Cerebellar cortex (tissue), 1 donor: ENCODE measurements at regions not wholly inside any gene's neighbourhood (a gene's known extent, or its start where the extent isn't known, plus 50 kb on each side); places are given as distances from the start of the nearest gene placed in this dataset.
"Not testable (repeated sequence)": the region's sequence is repeated elsewhere in the genome, so short reads cannot be mapped to it uniquely, and the experiment has no call there.

ENCODE experiments used
- DNase-seq: peaks from one replicate; pipeline ENCODE4 v3.0.0-alpha.2; 2015; ENCODE audit warnings: low spot score

DNA sequence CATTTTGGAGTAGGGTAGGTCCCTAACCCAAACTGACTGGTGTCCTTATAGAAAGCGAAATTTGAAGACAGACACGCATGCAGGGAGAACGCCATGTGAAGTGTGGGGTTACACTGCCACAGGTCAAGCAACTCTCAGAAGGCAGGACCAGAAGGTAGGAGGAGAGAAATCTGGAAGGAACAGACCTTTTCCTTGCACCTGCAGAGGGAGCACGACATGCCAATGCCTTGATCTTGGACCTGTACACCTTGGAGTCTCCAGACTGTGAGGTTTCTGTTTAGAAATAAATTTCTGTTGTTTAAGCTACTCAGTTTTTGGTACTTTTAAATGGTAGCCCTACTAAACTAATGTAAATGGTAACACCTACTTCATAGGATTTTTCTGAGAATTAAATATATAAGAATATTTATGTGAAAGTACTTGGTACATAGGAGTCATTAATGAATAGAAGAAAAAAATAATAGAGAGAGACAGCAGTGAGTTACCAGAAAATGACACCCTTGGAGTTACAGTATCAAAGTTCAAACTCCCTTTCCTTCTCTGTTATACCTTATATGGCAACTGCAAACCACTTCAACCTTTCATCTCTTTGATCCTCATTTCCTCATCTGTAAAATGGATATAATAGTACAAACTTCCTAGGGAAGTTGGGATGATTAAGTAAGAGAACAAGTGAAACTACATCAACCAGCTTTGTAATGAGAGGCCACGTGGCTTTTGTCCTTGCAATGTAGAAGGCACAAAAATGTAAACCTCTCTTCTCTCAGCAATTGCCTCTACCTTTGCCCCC is 184.9 kb upstream of the PARD3B start:
- no peak for DNase-seq

DNA sequence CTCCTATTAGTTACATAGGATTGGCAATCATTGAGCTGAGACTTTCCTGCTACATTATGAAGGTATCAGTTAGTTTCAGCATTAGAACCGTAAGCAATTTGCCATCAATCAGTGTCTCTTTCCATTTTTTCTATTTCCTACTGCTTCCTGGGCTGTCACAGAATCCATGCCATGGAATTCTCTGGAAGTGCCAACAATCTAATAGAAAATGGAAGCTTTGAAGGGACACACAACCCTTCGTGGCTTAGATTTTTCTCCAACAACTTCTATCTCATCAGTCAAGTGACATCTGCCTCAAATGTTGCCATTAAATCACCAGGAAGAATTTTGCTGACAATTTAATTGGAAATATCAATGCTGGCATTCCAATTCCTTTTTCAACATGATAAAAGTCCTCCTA is 183.5 kb upstream of the PARD3B start:
- DNase-seq, result no peak

DNA sequence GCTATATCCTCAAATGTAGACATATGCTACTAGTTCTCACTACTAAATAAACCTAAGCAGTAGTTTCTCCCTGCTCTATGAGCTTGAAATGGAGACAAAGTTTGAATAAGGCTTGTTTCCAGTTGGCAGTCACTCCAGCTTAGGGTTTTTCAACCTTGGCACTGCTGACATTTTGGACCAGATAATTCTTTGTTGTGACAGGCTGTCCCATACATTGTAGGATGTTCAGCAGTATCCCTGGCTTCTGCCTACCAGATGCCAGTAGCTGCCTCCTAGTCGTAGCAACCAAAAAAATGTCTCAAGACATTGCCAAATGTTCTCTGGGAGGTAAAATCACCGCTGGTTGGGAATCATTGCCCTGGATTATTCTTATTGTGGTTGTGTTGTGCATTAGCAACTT is 182.7 kb upstream of the PARD3B start:
- DNase-seq, result no peak

DNA sequence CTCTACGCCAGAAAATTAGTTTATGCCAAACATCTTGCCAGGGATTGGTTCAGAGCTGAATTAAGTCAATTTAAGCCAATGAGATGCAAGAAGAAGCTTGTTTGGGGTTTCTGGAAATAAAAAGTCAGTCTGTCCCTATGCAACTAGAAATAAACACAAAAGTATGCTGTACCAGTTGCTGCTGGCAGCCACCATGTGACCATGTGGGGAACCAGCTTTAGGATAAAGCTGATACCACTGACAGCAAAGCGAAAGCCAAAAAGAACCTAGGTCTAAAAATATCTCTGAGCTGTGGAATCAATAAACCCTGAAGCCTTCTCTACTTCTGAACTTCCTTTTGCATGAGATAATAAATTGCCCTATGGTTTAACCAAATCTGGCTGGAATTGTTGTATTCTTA is 181.8 kb upstream of the PARD3B start:
- no peak for DNase-seq

DNA sequence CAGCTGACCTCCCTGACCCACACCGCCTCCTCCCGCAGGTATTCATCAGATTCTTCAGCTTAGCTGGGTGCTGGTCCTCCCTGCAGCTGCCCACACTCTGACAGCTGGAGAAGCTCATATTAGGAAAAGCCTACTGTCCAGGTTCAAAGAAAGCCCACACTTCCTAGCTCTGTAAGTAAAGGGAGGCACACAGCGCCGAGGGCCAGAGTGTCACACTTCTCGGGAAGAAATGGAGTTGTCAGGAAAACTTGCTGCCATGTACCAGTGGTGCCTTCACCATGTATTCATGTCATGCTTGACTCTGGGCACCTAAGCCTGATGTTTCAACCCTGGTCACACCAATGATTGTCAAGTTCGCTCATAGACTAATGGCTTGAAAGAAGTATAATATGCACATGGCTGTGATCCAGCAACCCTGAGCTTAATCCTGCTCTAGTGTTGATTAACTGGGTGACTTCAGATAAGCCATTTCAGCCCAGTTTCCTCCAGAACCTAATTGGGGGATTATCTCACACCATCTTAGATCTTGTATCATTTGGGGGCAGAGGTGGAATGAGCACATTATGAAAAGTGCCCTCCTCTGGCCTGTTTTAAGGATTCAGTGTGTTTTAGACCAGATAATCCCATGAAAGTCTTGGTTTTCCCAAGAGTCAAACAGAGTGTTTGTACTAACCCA is 180.3 kb upstream of the PARD3B start:
- no peak for DNase-seq

DNA sequence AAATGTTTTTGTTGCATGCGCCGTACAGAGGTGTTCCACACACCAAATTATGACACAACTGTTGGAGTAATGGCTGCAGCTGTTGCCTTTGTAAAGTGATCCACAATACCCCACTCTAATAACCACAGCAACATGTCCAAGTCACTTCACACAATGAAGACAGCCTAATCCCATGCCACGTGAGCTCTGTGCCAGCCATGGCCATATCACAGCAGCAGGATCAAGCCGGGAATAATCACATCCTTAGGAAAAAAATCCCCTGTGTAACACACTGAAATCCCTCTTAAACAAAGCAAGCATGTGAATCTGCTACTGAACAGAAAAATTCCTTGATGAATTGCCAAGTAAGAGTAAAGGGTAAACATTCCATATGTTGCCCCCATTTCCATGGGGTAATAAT is 179.5 kb upstream of the PARD3B start:
- DNase-seq, result no peak

DNA sequence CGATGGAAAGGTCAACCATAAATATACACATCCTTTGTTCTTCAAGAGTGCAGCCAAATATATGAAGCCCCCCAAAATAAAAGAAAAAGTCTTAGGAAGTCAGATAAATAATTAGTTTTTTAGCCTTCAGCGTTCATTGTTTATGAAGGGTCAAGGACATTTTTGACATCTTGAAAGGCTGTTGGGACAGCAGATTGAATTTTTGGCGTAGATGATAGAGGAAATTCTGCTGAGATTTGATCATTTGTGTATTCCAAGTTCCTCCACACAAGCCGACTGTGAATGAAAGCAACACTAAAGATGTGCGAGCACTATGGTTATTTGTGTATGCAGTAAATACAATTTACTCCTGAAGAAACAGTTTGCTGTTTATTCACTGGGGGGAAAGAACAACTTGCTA is 177.8 kb upstream of the PARD3B start:
- no peak for DNase-seq

DNA sequence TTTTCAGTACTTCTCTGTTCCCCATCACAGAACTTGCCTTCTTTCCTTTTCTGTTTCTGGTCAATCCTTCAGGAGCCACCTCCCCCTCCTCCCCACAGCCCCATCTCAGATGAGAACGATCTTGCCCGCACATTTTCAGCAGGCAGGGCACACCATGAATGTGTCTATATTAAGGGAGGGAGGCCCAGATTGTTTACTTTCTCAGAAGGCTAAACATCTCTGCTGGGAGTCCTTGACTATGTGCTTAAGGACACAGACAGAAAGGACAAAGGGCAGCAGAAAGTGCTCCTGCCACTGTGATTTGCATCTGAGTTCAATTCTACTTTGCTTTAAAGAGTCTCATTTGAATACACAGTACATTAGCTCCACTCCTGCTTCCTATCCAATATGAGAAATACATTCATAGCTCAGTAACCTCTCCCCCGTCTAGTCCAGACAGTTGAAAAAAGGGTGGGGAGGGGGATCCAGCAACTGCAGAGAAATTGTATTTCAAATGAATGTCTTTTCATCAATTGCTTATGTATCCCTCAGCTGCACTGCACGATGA is 175.0 kb upstream of the PARD3B start:
- no peak for DNase-seq

DNA sequence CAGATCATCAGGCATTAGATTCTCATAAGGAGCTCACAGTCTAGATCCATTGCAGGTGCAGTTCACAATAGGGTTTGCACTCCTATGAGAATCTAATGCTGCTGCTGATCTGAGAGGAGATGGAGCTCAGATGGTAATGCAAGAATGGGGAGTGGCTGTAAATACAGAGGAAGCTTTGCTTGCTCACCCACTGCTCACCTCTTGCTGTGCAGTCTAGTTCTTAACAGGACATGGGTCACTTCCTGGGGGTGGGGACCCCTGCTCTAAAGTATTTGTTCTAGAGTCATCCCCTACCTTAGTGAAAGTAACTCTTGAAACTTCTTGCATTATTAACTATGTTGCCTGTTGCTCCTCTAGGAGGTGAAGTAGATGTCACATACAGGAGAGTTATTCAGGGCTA is 171.3 kb upstream of the PARD3B start:
- no peak for DNase-seq

DNA sequence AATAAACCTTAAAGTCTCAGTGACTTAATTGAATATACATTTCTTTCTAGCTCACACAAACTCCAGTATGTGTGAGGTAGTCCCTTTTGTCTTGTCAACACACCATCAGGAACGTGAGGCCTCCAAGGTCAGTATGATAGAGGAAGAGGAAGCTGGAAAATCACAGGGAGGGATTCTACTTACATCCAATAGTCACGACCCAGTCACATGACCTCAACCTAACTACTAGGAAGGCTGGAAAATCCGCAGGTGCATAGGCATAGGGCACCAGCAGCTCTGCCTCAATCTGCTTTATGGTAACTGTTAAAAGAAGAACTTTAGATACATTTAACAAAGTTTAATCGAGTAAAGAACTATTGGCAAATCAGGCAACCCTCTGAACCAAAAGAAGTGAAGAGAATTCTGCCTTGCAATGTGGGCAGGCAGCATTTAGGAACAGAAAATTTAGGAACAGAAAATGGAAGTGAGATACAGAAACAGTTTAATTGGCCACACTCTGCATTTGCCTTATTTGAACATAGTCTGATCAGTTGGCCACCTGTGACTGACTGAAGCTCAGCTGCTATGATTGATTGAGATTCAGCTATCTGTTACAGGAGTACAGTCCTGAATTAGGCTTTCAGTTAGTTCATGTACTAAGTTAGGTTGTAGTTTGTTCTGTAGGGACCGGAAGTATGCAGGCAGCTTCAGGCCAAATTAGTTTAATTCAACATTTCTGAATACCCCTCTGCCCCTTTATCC is 165.0 kb upstream of the PARD3B start:
- DNase-seq, result no peak

DNA sequence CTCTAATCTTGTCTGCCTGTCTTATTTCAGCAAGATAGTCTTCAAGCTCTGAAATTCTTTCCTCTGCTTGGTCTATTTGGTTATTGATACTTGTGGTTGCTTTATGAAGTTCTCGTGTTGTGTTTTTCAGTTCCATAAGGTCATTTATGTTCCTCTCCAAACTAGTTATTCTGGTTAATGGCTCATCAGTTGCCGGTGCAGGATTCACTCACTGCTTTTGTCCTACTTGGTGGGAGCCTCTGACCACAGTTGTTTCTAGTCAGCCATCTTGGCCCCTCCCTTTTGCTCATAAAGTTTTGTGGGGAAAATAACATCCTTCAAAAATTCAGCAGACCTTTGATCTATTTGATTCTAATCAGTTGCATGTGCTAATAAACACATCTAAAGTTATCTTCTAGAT is 158.6 kb upstream of the PARD3B start:
- DNase-seq, result no peak

DNA sequence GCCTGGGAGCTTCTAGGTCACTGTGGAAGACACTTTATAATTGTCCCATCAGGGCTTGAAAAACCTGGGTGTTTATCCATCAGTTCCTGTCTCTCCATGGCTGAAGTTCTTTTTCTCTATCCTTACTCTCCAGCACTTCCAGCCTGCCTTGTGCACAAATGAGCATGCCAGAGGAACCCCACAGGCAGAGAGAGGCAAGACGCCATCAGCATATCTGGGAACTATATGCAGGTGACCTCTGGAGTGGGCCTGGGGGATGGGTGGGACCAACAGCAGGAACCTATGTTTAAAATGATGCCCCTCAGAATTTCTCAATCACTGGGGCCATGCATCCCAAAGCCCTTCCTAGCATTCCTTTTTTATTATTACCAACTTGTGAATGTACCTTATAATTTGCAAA is 156.2 kb upstream of the PARD3B start:
- no peak for DNase-seq

DNA sequence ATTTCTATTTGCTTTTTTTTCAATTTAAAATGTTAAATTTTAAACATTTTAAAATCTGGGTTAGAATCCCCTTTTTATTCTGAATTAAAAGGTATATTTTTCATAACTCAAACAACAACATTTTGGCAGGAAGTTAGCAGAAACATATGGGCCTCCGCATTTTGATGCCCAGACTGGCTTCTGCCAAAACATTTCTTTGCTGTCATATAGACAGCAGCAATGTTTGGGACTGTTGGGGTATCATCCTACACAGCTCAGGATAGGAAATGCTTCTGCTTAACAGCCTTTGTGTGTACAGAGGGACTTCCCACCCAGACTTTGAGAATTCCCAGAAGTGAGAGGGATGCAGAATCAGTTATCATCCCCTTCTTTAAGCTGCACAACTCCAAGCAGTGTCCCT is 155.4 kb upstream of the PARD3B start:
- no peak for DNase-seq

DNA sequence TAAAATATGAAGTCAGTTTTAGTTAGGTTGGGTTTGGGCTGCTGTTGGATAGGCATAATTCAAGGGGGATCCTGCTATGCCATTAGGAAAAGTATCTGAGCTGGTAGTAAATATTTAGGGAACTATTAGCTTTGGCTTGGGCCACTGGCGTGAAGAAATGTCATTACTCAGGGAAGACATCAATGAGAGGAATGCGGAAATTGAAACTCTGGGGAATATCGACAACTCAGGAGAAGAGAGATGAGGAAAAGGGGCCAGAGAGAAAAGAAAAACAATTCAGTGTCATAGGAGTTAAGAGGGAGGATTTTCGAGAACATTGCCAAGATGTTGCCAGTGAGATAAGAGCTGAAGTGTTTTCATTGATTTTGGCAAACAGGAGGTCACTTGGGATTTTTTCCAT is 149.7 kb upstream of the PARD3B start:
- no peak for DNase-seq

DNA sequence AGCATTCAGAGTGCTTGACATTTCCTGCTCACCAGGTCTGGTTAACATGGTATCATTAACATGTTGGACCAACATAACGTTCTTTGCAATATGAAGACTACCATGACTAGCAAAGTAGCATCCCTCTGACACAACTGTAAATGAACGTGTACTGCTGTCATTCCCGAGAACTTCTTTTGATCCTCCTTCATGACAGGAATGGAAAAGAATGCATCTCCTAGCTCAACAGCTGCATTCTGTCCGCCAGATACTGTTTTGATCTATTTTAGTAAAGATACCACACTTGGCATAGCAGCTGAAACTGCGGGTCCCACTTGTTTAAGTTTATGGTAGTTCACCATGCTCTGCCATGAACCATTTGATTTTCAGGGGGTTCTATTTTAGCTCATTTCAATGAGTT is 144.2 kb upstream of the PARD3B start:
- no peak for DNase-seq

DNA sequence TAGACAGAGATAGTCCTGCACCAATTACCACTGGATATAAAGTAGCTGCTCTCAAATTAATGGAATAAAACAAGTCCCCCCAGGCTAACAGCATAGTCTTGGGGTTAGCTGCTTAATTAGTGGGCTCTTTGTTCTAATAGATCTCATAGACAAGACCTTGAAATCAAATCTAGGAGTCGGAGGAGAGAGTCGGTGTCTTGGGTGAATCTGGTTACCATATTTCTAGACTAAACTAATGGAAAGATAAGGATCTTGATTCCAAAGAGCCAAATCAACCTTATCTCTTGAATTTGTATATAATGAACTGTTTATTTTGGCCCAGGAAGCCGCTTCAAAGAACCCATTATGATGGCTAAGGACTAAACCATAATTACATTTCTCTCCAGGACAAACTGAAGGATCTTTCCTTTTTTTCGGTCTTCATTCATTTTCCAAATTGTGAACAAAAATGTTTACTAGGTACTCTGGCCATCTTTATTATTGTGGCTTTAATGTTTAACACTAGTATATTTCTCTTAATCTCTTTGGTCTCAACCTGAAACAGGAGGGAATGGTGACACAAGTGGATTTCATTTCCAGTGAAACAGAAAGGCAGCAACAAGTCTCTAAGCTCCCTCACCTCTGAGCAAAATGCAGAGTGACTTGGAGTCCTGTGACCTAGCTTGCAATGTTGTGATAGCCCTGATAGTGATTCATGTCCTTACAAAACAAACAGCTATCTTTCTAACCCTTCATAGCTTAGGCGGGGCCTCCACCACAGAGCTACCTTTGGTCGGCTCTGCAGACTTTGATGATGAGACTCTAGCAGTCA is 137.9 kb upstream of the PARD3B start:
- DNase-seq, result no peak

DNA sequence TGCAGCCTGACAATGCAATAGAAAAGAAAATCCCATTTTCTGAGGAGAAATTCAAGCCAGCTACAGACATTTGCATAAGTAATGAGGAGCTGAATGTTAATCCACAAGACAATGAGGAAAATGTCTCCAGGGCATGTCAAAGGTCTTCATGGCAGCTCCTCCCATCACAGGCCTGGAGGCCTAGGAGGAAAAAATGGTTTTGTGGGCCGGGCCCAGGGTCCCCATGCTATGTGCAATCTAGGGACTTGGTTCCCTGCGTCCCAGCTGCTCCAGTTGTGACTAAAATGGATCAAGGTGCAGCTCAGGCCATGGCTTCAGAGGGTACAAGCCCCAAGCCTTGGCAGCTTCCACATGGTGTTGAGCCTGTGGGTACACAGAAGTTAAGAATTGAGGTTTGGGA is 132.5 kb upstream of the PARD3B start:
- not testable (repeated sequence) for DNase-seq

DNA sequence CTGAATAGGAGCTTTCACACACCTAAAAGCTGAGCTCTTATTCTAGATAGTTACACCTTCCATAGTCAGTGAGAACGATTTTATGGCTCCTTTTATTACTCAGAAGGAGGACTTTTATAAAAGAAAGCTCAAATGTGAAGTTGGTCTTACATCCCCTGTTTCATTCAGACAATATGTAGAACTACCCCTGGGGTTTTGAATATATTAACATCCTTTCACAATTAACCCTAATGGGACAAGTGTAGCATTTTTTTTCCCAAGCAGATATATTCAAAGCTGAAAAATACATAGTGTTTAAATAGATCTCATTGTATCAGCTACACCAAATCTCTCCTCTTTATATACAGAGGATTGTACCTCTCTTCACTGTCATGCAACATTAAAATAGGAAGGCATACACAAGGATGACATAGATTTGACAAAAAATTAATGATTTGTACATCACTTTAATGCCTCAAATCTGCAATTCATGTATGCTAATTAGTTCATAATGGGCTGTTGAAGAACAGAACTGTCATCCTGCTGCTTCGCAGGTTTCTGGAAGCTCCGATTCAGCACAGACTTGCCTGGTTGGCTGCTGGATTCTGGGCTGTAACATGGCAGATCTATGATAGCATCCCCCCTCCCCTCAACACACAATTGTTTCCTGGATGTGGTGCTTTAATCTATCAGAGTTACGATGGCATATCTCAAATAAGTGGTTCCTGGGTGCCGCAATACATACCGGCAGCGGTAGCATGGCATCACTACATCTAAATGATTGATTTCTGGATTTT is 129.7 kb upstream of the PARD3B start:
- DNase-seq, result no peak

DNA sequence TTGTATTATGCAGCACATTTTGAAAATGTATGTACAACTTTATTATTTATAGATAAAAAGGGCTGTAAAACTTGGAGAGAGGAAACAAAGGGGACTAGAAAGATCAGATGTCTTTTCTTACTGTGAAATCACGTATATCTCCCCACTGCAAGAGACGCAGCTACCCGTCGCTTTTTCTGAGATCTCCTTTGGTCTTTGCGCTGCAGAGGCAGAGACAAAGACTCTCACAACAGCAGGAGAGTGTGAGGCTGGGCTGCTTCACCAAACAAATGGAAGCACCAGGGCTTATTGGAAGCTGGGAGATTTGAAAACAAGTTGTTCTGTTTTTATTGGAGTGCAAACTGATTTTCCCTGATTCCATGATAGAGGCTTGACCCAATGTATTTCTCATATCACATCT is 129.0 kb upstream of the PARD3B start:
- no peak for DNase-seq

DNA sequence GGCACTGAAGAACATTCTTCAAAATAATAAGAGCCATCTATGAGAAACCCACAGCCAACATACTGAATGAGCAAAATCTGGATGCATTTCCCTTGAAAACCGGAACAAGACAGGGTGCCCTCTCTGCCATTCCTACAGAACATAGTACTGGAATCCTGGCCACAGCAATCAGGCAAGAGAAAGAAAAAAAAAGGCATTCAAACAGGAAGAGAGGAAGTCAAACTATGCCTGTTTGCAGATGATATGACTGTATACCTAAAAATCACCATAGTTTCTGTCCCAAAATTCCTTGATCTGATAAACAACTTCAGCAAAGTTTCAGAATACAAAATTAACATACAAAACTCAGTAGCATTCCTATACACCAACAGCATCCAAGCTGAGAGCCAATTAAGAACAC is 119.5 kb upstream of the PARD3B start:
- DNase-seq, result no peak

DNA sequence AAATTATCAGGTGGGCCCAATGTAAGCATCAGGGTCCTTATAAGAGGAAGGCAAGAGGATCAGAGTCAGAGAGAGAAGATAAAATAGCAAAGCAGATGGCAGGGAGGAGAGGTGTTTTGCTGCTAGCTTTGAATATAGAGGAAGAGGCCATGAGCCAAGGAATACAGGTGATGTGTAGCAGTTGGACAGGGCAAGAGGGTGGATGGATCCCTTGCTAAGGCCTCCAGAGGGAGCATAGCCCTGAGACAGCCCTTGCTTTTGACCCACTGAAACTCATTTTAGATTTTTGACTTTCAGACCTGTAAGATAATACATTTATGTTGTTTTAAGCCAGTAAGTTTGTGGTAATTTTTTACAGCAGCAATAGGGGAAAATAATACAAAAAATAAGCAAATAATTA is 116.6 kb upstream of the PARD3B start:
- DNase-seq, result no peak
